GM12878 (cell line): ENCODE measurements at regions not wholly inside any gene's neighbourhood (a gene's known extent, or its start where the extent isn't known, plus 50 kb on each side); places are given as distances from the start of the nearest gene placed in this dataset.

Experiments
- ATAC-seq: fragments of 200-7000 bp; cut with Tn5 transposase; 3 replicates; pipeline ENCODE4 v1.9.1; 2020; ENCODE audit warnings: mild to moderate bottlenecking, moderate library complexity
- BruUV-seq: library from RNA; stranded (reverse); fragments of 400-500 nt; replicated peaks from 2 replicates; lab custom pipeline; 2021; lab: Mats Ljungman, UMichigan
- CTCF ChIA-PET: fragments of 300-600 bp; sonication (Branson Sonifier 250); formaldehyde crosslinking; extraction: SDS; loops from one replicate; lab custom pipeline; 2021; ENCODE audit warnings: inconsistent platforms; lab: Yijun Ruan, JAX
- POLR2A ChIA-PET: fragments of 350-600 bp; formaldehyde crosslinking; extraction: SDS; loops from one replicate; lab custom pipeline; 2021; ENCODE audit warnings: inconsistent platforms; lab: Charles Lee
- RAD21 ChIA-PET: fragments of 300-600 bp; sonication (Branson Sonifier 250); formaldehyde crosslinking; loops from one replicate; lab custom pipeline; 2023; ENCODE audit warnings: antibody characterized with exemption; ENCODE audit not compliant: unreplicated experiment; lab: Charles Lee
- SMC1A ChIA-PET: fragments of 300-600 bp; sonication (Branson Sonifier 250); formaldehyde crosslinking; loops from one replicate; lab custom pipeline; 2023; ENCODE audit not compliant: unreplicated experiment, uncharacterized antibody; lab: Charles Lee
- DNase-seq: peaks from one replicate; pipeline ENCODE4 v3.0.0-alpha.2; 2011; ENCODE audit warnings: low read depth, low spot score
- FAIRE-seq: peaks from 3 replicates; lab custom pipeline; 2011; peaks lifted over from hg19 to GRCh38; lab: Jason Lieb, UNC
- H2AFZ ChIP-seq: 2 replicates; pipeline ENCODE4 v1.6.0; 2011; ENCODE audit warnings: low read depth, low read length, control low read depth; ENCODE audit not compliant: control insufficient read depth
- H3K27ac ChIP-seq: 2 replicates; pipeline ENCODE4 v1.5.1; 2011; ENCODE audit warnings: control low read depth; ENCODE audit not compliant: control insufficient read depth, insufficient read depth
- H3K27me3 ChIP-seq, 2 experiments: replicated peaks in 1 of 2; 2 replicates each; pipeline versions ENCODE4 v1.6.0 to v1.6.1; 2011; ENCODE audit warnings: low read length in 1 of 2; ENCODE audit not compliant: control insufficient read depth in 2 of 2, insufficient read depth in 2 of 2
- H3K36me3 ChIP-seq, 2 experiments: 2 replicates each; pipeline ENCODE4 v1.5.1; 2011; ENCODE audit warnings: low read length in 1 of 2; ENCODE audit not compliant: control insufficient read depth in 2 of 2, insufficient read depth in 2 of 2
- H3K4me1 ChIP-seq: 2 replicates; pipeline ENCODE4 v1.6.1; 2011; ENCODE audit warnings: mild to moderate bottlenecking, low read length, moderate library complexity, mixed read lengths; ENCODE audit not compliant: control insufficient read depth, insufficient read depth
- H3K4me2 ChIP-seq: 2 replicates; pipeline ENCODE4 v1.6.0; 2011; ENCODE audit warnings: control low read depth; ENCODE audit not compliant: control insufficient read depth, insufficient read depth
- H3K4me3 ChIP-seq: fragments of 200-600 bp; sonication (generic); 2 replicates; pipeline ENCODE4 v1.5.1; 2016
- H3K79me2 ChIP-seq: 2 replicates; pipeline ENCODE4 v1.6.0; 2011; ENCODE audit warnings: low read length; ENCODE audit not compliant: control insufficient read depth, insufficient read depth
- H3K9ac ChIP-seq: 2 replicates; pipeline ENCODE4 v1.8.0; 2011; ENCODE audit warnings: low read length, control low read depth, mixed read lengths; ENCODE audit not compliant: control insufficient read depth, insufficient read depth
- H3K9me3 ChIP-seq: replicated peaks from 3 replicates; pipeline ENCODE4 v1.5.1; 2011; ENCODE audit warnings: mild to moderate bottlenecking, low read length; ENCODE audit not compliant: control insufficient read depth, insufficient read depth
- H4K20me1 ChIP-seq: 2 replicates; pipeline ENCODE4 v1.6.0; 2011; ENCODE audit not compliant: control insufficient read depth, insufficient read depth
- HDAC6 ChIP-seq: fragments of 200-600 bp; sonication (generic); IDR thresholded peaks from one replicate; pipeline ENCODE4 v1.8.0; 2017; ENCODE audit warnings: antibody characterized with exemption; ENCODE audit not compliant: unreplicated experiment
- IKZF2 ChIP-seq, 2 experiments: fragments of 450-650 bp; IDR thresholded peaks; 2 replicates each; pipeline ENCODE4 v1.6.1; 2017; ENCODE audit warnings: mild to moderate bottlenecking in 2 of 2, moderate library complexity in 2 of 2
- POU2F2 ChIP-seq: IDR thresholded peaks from 3 replicates; pipeline ENCODE4 v1.6.1; 2011; ENCODE audit warnings: low read depth, mild to moderate bottlenecking, low read length, borderline replicate concordance
- TCF3 ChIP-seq: IDR thresholded peaks from 2 replicates; pipeline ENCODE4 v1.6.1; 2012; ENCODE audit warnings: low read depth, mild to moderate bottlenecking, low read length, borderline replicate concordance; ENCODE audit not compliant: insufficient read depth
- WRNIP1 ChIP-seq: IDR thresholded peaks from 2 replicates; pipeline ENCODE4 v1.6.1; 2011; ENCODE audit warnings: low read depth, low read length, improper control_type of control experiment, borderline replicate concordance
- YBX1 ChIP-seq: fragments of 450-650 bp; IDR thresholded peaks from 2 replicates; pipeline ENCODE4 v1.6.1; 2016; ENCODE audit warnings: antibody characterized with exemption
- WGBS: methylation state at CpG from one replicate; pipeline ENCODE4 v1.1.6; 2016; ENCODE audit warnings: low lambda C conversion rate; ENCODE audit not compliant: insufficient replicate concordance, insufficient coverage; ENCODE audit errors: missing lambda C conversion rate; 5-methylcytosine and 5-hydroxymethylcytosine counted together
- in situ Hi-C: fragments of 300-500 bp; cut with MboI; formaldehyde crosslinking; loops from 9 replicates; pipeline ENCODE4 v1.14.3; 2018; ENCODE audit warnings: mixed read lengths
- intact Hi-C: fragments of 100-400 bp; cut with micrococcal nuclease; formaldehyde crosslinking; loops from one replicate; pipeline ENCODE4 v1.14.2; 2022; ENCODE audit not compliant: unreplicated experiment
- TF ChIP-seq, protein P1 (sequence below): fragments of 450-650 bp; formaldehyde crosslinking; IDR thresholded peaks from 2 replicates; pipeline ENCODE4 v1.4.0; 2020; ENCODE audit warnings: mild to moderate bottlenecking, moderate library complexity

DNA sequence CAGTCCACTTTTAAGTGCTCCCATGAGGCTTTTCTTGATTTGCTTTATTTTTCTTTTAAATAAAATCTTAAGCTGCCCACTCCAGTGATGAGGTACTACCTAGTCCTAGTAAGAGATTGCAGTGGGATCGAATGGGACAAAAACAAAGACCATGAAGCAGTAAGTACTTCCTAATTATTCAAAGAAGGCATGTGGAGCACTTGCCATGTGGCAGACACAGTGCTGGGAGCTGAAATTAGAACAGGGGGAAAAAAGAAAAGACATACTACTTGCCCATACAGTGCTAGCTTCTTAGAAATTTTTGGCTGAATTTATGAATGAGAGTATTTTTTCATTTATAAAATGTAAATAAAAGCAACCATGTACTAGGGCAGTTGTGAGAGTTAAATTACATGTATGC lies 239.9 kb upstream of the TNC start (continued):
- TF ChIP-seq, protein P1, sequence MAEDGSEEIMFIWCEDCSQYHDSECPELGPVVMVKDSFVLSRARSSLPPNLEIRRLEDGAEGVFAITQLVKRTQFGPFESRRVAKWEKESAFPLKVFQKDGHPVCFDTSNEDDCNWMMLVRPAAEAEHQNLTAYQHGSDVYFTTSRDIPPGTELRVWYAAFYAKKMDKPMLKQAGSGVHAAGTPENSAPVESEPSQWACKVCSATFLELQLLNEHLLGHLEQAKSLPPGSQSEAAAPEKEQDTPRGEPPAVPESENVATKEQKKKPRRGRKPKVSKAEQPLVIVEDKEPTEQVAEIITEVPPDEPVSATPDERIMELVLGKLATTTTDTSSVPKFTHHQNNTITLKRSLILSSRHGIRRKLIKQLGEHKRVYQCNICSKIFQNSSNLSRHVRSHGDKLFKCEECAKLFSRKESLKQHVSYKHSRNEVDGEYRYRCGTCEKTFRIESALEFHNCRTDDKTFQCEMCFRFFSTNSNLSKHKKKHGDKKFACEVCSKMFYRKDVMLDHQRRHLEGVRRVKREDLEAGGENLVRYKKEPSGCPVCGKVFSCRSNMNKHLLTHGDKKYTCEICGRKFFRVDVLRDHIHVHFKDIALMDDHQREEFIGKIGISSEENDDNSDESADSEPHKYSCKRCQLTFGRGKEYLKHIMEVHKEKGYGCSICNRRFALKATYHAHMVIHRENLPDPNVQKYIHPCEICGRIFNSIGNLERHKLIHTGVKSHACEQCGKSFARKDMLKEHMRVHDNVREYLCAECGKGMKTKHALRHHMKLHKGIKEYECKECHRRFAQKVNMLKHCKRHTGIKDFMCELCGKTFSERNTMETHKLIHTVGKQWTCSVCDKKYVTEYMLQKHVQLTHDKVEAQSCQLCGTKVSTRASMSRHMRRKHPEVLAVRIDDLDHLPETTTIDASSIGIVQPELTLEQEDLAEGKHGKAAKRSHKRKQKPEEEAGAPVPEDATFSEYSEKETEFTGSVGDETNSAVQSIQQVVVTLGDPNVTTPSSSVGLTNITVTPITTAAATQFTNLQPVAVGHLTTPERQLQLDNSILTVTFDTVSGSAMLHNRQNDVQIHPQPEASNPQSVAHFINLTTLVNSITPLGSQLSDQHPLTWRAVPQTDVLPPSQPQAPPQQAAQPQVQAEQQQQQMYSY = no peak

- intact Hi-C loops = no loop called here
- RAD21 ChIA-PET = no interaction called here
- Histone ChIP-seq H3K79me2 (no peaks in the 10 kb centered on the region), H3K4me1 (no peaks in the 10 kb centered on the region), H3K27ac (no peak overlapping the region), H2AFZ (no peak overlapping the region), H3K4me2 (no peak overlapping the region), H3K36me3 (no peaks in the 10 kb centered on the region), H4K20me1 (no peaks in the 10 kb centered on the region), H3K9me3 (no peaks in the 10 kb centered on the region), H3K4me3 (no peak overlapping the region), H3K27me3 (no peaks in the 10 kb centered on the region), H3K9ac (no peak overlapping the region)
- 24% methylated on average over 5 of the region's 5 CpGs for WGBS
- ATAC-seq = no peak
- SMC1A ChIA-PET = interaction anchor here (0.6 to 1.4 kb wide), 2 partner anchors 33 to 39 kb away, joined by 3 read pairs; no protein-coding TSS in a partner anchor
- no TSS peak for BruUV-seq
- in situ Hi-C loops = no loop called here
- no peak for FAIRE-seq
- TF ChIP-seq TCF3 (no peak), WRNIP1 (no peak), IKZF2 (IDR thresholded peaks at IDR 0.05) (no peak), YBX1 (no peak), POU2F2 (no peak), HDAC6 (no peak)
- POLR2A ChIA-PET = no interaction called here
- DNase-seq = no peak
- CTCF ChIA-PET = no interaction called here
Measured at GRCh38 chr9:115359017-115359780, 241.2 kb upstream of the TNC start.
